ENCODE measurements at regions not wholly inside any gene's neighbourhood (a gene's known extent, or its start where the extent isn't known, plus 50 kb on each side); places are given as distances from the start of the nearest gene placed in this dataset.

- H3K27ac ChIP-seq (ENCODE audit: low read depth, low read length) = no peak overlapping the region
- no peak overlapping the region for H2AFZ ChIP-seq (ENCODE audit: low read depth, low read length)
- no peak for FAIRE-seq
Measured at GRCh38 chr9:107627781-107628180, 138.2 kb upstream of the KLF4 start.

DNA sequence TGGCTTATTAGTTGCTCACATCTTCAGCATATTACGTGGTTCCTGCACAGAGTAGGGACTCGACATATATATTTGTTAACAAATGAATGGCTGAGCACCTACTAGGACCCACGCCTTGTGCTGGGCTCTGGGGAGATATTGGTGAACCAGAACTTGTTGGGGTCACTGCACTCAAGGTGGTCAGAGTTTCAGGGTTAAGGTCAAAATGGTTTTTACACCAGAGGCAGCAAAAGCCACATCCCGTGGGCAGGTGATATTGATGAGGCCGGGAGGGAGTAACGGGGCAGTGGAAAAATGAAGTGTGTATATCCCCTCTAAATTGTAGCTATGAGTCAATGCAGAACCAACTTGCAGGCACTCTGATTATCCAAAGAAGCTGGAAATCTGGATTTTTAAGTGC lies 136.5 kb upstream of the KLF4 start:
- H3K4me1 Mint-ChIP-seq (ENCODE audit: low read depth, unreplicated experiment) = no peaks in the 10 kb centered on the region
- Histone ChIP-seq H2AFZ (ENCODE audit: low read depth, low read length) (no peak overlapping the region), H4K20me1 (ENCODE audit: insufficient read depth, low read length) (no peaks in the 10 kb centered on the region), H3K79me2 (ENCODE audit: insufficient read depth, low read length) (no peaks in the 10 kb centered on the region), H3K9me3 (ENCODE audit: insufficient read depth, low read depth, low read length) (no peaks in the 10 kb centered on the region), H3K4me1 (ENCODE audit: insufficient read depth, low read length) (no peaks in the 10 kb centered on the region), H3K9ac (ENCODE audit: low read length) (no peak overlapping the region), H3K27me3 (ENCODE audit: insufficient read depth, low read length) (peaks cover 6% of the 10 kb centered on the region), H3K4me3 (ENCODE audit: insufficient read depth, low read depth, low read length) (no peak overlapping the region), H3K36me3 (ENCODE audit: insufficient read depth, low read length) (no peaks in the 10 kb centered on the region), H3K27ac (ENCODE audit: low read depth, low read length) (no peak overlapping the region), H3K4me2 (ENCODE audit: low read length) (no peak overlapping the region)
- no peak overlapping the region for H3K27ac Mint-ChIP-seq (ENCODE audit: unreplicated experiment)
- no peaks in the 10 kb centered on the region for H3K36me3 Mint-ChIP-seq (ENCODE audit: low read depth, unreplicated experiment)
- peaks cover 40% of the 10 kb centered on the region for H3K27me3 Mint-ChIP-seq (ENCODE audit: low read depth, unreplicated experiment)
- DNase-seq (ENCODE audit: low read depth) (no peak), FAIRE-seq (no peak)
- H3K9me3 Mint-ChIP-seq (ENCODE audit: unreplicated experiment) = no peaks in the 10 kb centered on the region
- TF ChIP-seq EZH2 (IDR thresholded peaks at IDR 0.05; ENCODE audit: insufficient read depth, low read length) = no peak
- TF ChIP-seq, protein P1, sequence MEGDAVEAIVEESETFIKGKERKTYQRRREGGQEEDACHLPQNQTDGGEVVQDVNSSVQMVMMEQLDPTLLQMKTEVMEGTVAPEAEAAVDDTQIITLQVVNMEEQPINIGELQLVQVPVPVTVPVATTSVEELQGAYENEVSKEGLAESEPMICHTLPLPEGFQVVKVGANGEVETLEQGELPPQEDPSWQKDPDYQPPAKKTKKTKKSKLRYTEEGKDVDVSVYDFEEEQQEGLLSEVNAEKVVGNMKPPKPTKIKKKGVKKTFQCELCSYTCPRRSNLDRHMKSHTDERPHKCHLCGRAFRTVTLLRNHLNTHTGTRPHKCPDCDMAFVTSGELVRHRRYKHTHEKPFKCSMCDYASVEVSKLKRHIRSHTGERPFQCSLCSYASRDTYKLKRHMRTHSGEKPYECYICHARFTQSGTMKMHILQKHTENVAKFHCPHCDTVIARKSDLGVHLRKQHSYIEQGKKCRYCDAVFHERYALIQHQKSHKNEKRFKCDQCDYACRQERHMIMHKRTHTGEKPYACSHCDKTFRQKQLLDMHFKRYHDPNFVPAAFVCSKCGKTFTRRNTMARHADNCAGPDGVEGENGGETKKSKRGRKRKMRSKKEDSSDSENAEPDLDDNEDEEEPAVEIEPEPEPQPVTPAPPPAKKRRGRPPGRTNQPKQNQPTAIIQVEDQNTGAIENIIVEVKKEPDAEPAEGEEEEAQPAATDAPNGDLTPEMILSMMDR (IDR thresholded peaks at IDR 0.05; ENCODE audit: insufficient read depth, low read depth, low read length) = no peak
- no peak overlapping the region for H3K4me3 Mint-ChIP-seq (ENCODE audit: unreplicated experiment)

More at GRCh38 chr9:107627781-107628180, 138.2 kb upstream of the KLF4 start:
- Histone ChIP-seq H3K4me2 (ENCODE audit: low read length) (no peak overlapping the region), H3K79me2 (ENCODE audit: insufficient read depth, low read length) (no peaks in the 10 kb centered on the region), H3K4me1 (ENCODE audit: insufficient read depth, low read length) (no peaks in the 10 kb centered on the region), H3K9ac (ENCODE audit: low read length) (no peak overlapping the region), H3K4me3 (ENCODE audit: insufficient read depth, low read depth, low read length) (no peak overlapping the region), H4K20me1 (ENCODE audit: insufficient read depth, low read length) (no peaks in the 10 kb centered on the region), H3K9me3 (ENCODE audit: insufficient read depth, low read depth, low read length) (no peaks in the 10 kb centered on the region), H3K36me3 (ENCODE audit: insufficient read depth, low read length) (no peaks in the 10 kb centered on the region), H3K27me3 (ENCODE audit: insufficient read depth, low read length) (peaks cover 8% of the 10 kb centered on the region)
- peaks cover 36% of the 10 kb centered on the region for H3K27me3 Mint-ChIP-seq (ENCODE audit: low read depth, unreplicated experiment)
- H3K27ac Mint-ChIP-seq (ENCODE audit: unreplicated experiment) = no peak overlapping the region
- no peaks in the 10 kb centered on the region for H3K9me3 Mint-ChIP-seq (ENCODE audit: unreplicated experiment)
- H3K4me3 Mint-ChIP-seq (ENCODE audit: unreplicated experiment) = no peak overlapping the region
- TF ChIP-seq, protein P1 (IDR thresholded peaks at IDR 0.05; ENCODE audit: insufficient read depth, low read depth, low read length) = no peak
- no peak for TF ChIP-seq EZH2 (IDR thresholded peaks at IDR 0.05; ENCODE audit: insufficient read depth, low read length)
- H3K4me1 Mint-ChIP-seq (ENCODE audit: low read depth, unreplicated experiment) = no peaks in the 10 kb centered on the region
- no peak for DNase-seq (ENCODE audit: low read depth)
- no peaks in the 10 kb centered on the region for H3K36me3 Mint-ChIP-seq (ENCODE audit: low read depth, unreplicated experiment)

GRCh38 chr9:107625383-107625984 lies 135.9 kb upstream of the KLF4 start:
- no peaks in the 10 kb centered on the region for H4K20me1 ChIP-seq (ENCODE audit: insufficient read depth, low read length)
- Mint-ChIP-seq H3K9me3 (ENCODE audit: unreplicated experiment) (no peaks in the 10 kb centered on the region), H3K27ac (ENCODE audit: unreplicated experiment) (no peak overlapping the region), H3K4me3 (ENCODE audit: unreplicated experiment) (no peak overlapping the region), H3K27me3 (ENCODE audit: low read depth, unreplicated experiment) (peaks cover 43% of the 10 kb centered on the region), H3K36me3 (ENCODE audit: low read depth, unreplicated experiment) (no peaks in the 10 kb centered on the region), H3K4me1 (ENCODE audit: low read depth, unreplicated experiment) (no peaks in the 10 kb centered on the region)
- no peaks in the 10 kb centered on the region for H3K4me1 ChIP-seq (ENCODE audit: insufficient read depth, low read length)
- no peaks in the 10 kb centered on the region for H3K36me3 ChIP-seq (ENCODE audit: insufficient read depth, low read length)
- no peak overlapping the region for H3K27ac ChIP-seq (ENCODE audit: low read depth, low read length)
- H3K9me3 ChIP-seq (ENCODE audit: insufficient read depth, low read depth, low read length) = no peaks in the 10 kb centered on the region
- no peak overlapping the region for H2AFZ ChIP-seq (ENCODE audit: low read depth, low read length)
- DNase-seq (ENCODE audit: low read depth) (no peak), FAIRE-seq (no peak)
- H3K4me3 ChIP-seq (ENCODE audit: insufficient read depth, low read depth, low read length) = no peak overlapping the region
- H3K4me2 ChIP-seq (ENCODE audit: low read length) = no peak overlapping the region
- no peak overlapping the region for H3K9ac ChIP-seq (ENCODE audit: low read length)
- TF ChIP-seq, protein P1 (IDR thresholded peaks at IDR 0.05; ENCODE audit: insufficient read depth, low read depth, low read length) = no peak
- TF ChIP-seq EZH2 (IDR thresholded peaks at IDR 0.05; ENCODE audit: insufficient read depth, low read length) = no peak
- no peaks in the 10 kb centered on the region for H3K79me2 ChIP-seq (ENCODE audit: insufficient read depth, low read length)
- peaks cover 6% of the 10 kb centered on the region for H3K27me3 ChIP-seq (ENCODE audit: insufficient read depth, low read length)

All from astrocyte (in vitro differentiated cells and primary cell).